Nephron (organoid): ENCODE measurements at regions not wholly inside any gene's neighbourhood (a gene's known extent, or its start where the extent isn't known, plus 50 kb on each side); places are given as distances from the start of the nearest gene placed in this dataset.
A peak's percentile ranks its signal among the peaks of the same experiment; 100 is the strongest.
"Not testable (repeated sequence)": the region's sequence is repeated elsewhere in the genome, so short reads cannot be mapped to it uniquely, and the experiment has no call there.

Experiments used
- H3K27ac Mint-ChIP-seq, 3 experiments: 2 replicates each; pipeline ENCODE4 v1.8.0; 2020; ENCODE audit warnings: mixed read lengths in 3 of 3, mild to moderate bottlenecking in 2 of 3, moderate library complexity in 1 of 3
- H3K27me3 Mint-ChIP-seq: 2 replicates; pipeline ENCODE4 v1.8.0; 2021; ENCODE audit warnings: low read depth, mild to moderate bottlenecking, moderate library complexity, mixed read lengths
- H3K36me3 Mint-ChIP-seq: 2 replicates; pipeline ENCODE4 v1.8.0; 2020; ENCODE audit warnings: low read depth, mixed read lengths
- H3K4me1 Mint-ChIP-seq: 2 replicates; pipeline ENCODE4 v1.8.0; 2020; ENCODE audit warnings: mixed read lengths
- H3K4me3 Mint-ChIP-seq, 3 experiments: 2 replicates each; pipeline ENCODE4 v1.8.0; 2020; ENCODE audit warnings: mild to moderate bottlenecking in 3 of 3, mixed read lengths in 3 of 3, moderate library complexity in 2 of 3
- H3K9me3 Mint-ChIP-seq: 2 replicates; pipeline ENCODE4 v1.8.0; 2020; ENCODE audit warnings: mixed read lengths
- TF ChIP-seq, protein P1 (sequence below), 3 experiments: fragments of 200-600 bp; sonication (generic); IDR thresholded peaks; one replicate each; pipeline ENCODE4 v1.5.0; 2021; ENCODE audit warnings: antibody characterized with exemption in 3 of 3; ENCODE audit not compliant: unreplicated experiment in 3 of 3

DNA sequence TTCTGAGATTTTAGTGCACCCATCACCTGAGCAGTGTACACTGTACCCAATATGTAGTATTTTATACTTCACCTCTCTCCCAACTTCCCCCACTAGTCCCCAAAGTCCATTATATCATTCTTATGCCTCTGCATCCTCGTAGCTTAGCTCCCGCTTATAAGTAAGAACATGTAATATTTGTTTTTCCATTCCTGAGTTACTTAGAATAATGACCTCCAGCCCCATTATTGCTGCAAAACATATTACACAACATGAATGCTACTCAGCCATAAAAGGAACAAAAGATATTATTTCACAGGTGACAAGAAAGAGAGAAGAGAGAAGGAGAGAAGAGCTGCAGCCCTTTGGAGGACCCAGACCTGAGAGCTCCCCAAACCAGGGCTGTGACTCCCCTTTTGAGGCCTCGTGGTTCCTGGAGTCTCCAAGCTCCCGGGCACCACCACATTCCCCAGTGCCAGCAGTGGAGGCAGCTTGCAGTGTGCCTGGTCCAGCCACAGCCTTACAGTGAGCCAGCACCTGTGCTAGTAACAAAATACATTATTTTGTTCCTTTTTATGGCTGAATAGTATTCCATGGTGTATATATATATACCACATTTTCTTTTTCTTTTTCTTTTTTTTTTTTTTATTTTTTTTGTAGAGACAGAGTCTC lies 194.5 kb upstream of the DAB2 start:
- H3K36me3 Mint-ChIP-seq: no peaks in the 10 kb centered on the region
- peak overlapping the region in 2 of 3 experiments; percentile 6 to 9 for H3K27ac Mint-ChIP-seq
- no peak overlapping the region for H3K4me3 Mint-ChIP-seq
- TF ChIP-seq, protein P1, sequence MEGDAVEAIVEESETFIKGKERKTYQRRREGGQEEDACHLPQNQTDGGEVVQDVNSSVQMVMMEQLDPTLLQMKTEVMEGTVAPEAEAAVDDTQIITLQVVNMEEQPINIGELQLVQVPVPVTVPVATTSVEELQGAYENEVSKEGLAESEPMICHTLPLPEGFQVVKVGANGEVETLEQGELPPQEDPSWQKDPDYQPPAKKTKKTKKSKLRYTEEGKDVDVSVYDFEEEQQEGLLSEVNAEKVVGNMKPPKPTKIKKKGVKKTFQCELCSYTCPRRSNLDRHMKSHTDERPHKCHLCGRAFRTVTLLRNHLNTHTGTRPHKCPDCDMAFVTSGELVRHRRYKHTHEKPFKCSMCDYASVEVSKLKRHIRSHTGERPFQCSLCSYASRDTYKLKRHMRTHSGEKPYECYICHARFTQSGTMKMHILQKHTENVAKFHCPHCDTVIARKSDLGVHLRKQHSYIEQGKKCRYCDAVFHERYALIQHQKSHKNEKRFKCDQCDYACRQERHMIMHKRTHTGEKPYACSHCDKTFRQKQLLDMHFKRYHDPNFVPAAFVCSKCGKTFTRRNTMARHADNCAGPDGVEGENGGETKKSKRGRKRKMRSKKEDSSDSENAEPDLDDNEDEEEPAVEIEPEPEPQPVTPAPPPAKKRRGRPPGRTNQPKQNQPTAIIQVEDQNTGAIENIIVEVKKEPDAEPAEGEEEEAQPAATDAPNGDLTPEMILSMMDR (IDR thresholded peaks at IDR 0.05; ENCODE audit: unreplicated experiment in 3 of 3): no peak
- H3K9me3 Mint-ChIP-seq: peaks cover 2% of the 10 kb centered on the region
- H3K4me1 Mint-ChIP-seq: no peaks in the 10 kb centered on the region
- H3K27me3 Mint-ChIP-seq: peaks cover 4% of the 10 kb centered on the region

DNA sequence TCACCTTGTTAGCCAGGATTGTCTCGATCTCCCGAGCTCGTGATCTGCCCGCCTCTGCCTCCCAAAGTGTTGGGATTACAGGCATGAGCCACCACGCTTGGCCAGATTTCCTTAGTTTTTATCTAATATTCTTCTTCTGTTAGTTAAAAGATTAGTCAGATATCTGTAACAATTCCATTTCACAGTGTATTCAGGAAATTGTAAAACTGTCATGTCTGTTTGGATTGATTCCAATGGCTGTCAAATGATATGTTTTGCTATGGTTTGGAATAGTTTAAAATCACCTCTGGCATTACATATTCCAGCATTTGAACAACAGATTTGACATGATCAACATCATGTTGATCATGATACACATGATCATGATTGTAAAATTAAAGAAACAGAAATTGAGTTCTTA lies 193.6 kb upstream of the DAB2 start:
- peaks cover 2% of the 10 kb centered on the region for H3K9me3 Mint-ChIP-seq
- H3K27ac Mint-ChIP-seq: no peak overlapping the region
- no peaks in the 10 kb centered on the region for H3K4me1 Mint-ChIP-seq
- peaks cover 4% of the 10 kb centered on the region for H3K27me3 Mint-ChIP-seq
- H3K36me3 Mint-ChIP-seq: no peaks in the 10 kb centered on the region
- TF ChIP-seq, protein P1 (IDR thresholded peaks at IDR 0.05; ENCODE audit: unreplicated experiment in 3 of 3): no peak
- no peak overlapping the region for H3K4me3 Mint-ChIP-seq

DNA sequence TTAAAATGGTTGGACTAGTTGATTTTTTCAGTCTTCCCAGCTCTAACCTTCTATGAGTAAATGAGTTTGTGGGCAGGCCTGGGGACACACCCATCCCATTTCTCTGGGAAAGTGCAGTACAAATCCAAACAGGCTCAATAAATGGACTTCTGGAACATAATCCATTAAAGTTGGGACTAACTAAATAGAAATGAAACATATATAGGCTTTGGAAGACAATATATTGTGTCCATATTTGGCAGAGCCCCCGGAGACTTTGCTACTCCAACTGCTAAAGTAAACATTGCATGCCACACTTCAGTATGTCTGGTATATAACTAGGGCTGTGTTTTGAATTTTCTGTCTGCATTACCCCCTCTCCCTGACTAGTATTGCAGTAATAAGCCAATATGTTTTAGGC lies 191.4 kb upstream of the DAB2 start:
- Mint-ChIP-seq H3K4me1 (no peaks in the 10 kb centered on the region), H3K4me3 (no peak overlapping the region)
- TF ChIP-seq, protein P1 (IDR thresholded peaks at IDR 0.05; ENCODE audit: unreplicated experiment in 3 of 3): no peak

DNA sequence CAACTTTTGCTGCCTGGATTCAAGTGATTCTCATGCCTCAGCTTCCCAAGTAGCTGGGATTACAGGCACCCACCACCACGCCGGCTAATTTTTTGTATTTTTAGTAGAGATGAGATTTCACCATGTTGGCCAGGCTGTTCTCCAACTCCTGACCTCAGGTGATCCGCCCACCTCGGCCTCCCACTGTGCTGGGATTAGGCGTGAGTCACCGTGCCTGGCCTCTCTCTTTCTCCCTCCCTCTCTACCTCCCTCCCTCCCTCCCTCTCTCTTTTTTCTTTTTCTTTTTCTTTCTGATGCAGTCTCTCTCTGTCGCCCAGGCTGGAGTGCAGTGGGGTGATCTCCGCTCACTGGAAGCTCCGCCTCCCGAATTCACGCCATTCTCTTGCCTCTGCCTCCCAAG lies 186.3 kb upstream of the DAB2 start:
- H3K36me3 Mint-ChIP-seq, H3K9me3 Mint-ChIP-seq, H3K4me3 Mint-ChIP-seq, H3K27ac Mint-ChIP-seq, H3K4me1 Mint-ChIP-seq, H3K27me3 Mint-ChIP-seq: not testable (repeated sequence)

More for the DNA sequence above, 191.4 kb upstream of the DAB2 start:
- H3K27me3 Mint-ChIP-seq: peaks cover 4% of the 10 kb centered on the region
- H3K36me3 Mint-ChIP-seq: no peaks in the 10 kb centered on the region
- peaks cover 6% of the 10 kb centered on the region for H3K9me3 Mint-ChIP-seq
- H3K27ac Mint-ChIP-seq: no peak overlapping the region

DNA sequence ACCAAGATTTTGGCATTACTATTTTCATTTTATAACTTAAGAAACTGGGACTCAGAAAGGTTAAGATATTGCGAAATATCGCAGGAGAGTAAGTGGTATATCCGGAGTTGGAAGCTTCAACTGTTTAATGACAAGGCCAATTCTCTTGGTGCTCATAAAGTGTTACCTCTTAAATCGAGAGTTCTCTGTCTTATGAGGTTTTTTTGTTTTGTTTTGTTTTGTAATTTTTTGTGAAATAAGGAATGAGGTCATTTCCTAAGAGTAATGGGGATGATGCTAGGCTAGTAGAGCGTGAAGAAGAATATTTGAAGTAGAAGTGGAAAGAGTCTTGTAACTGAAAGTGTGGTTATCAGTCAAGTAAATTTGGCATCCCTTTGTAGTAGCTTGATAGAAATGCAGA lies 183.2 kb upstream of the DAB2 start:
- no peak overlapping the region for H3K27ac Mint-ChIP-seq
- no peaks in the 10 kb centered on the region for H3K36me3 Mint-ChIP-seq
- peaks cover 4% of the 10 kb centered on the region for H3K9me3 Mint-ChIP-seq
- TF ChIP-seq, protein P1 (IDR thresholded peaks at IDR 0.05; ENCODE audit: unreplicated experiment in 3 of 3): no peak
- no peaks in the 10 kb centered on the region for H3K4me1 Mint-ChIP-seq
- no peaks in the 10 kb centered on the region for H3K27me3 Mint-ChIP-seq
- H3K4me3 Mint-ChIP-seq: no peak overlapping the region

DNA sequence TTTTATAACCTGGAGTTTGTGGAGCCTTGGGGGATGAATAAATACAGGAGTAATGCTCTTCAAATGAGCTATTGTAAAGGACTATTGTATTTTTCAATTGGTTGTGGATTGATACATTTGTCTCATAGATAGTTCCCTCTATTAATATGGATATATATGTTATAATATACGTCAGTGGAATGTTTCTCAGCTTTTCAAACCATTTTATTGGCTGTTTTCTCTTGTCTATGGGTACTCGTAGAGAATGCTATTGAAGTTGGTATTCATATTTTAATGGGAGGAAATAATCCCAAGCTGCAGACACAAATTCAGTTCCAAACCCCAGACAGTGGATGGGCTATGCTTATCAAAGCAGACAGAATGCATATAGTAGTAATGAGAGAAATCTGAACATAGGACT lies 181.8 kb upstream of the DAB2 start:
- Mint-ChIP-seq H3K4me3 (no peak overlapping the region), H3K36me3 (no peaks in the 10 kb centered on the region), H3K27ac (peak overlapping the region in 2 of 3 experiments; percentile 24 to 87), H3K9me3 (no peaks in the 10 kb centered on the region), H3K27me3 (no peaks in the 10 kb centered on the region), H3K4me1 (no peaks in the 10 kb centered on the region)
- TF ChIP-seq, protein P1 (IDR thresholded peaks at IDR 0.05; ENCODE audit: unreplicated experiment in 3 of 3): no peak
